Immature natural killer cell (primary cell): ENCODE measurements at regions not wholly inside any gene's neighbourhood (a gene's known extent, or its start where the extent isn't known, plus 50 kb on each side); places are given as distances from the start of the nearest gene placed in this dataset.
"Not testable (repeated sequence)": the region's sequence is repeated elsewhere in the genome, so short reads cannot be mapped to it uniquely, and the experiment has no call there.

Experiments used
- DNase-seq, 3 donors: peaks; one replicate each; pipeline ENCODE4 v3.0.0; 2022; ENCODE audit warnings: mixed read lengths in 1 of 3
- H3K27ac Mint-ChIP-seq, 6 donors: one replicate each; pipeline ENCODE4 v1.8.0; 2020; ENCODE audit warnings: mixed read lengths in 6 of 6, mild to moderate bottlenecking in 5 of 6, inconsistent platforms in 4 of 6, moderate library complexity in 3 of 6
- H3K27me3 Mint-ChIP-seq, 3 donors: one replicate each; pipeline ENCODE4 v1.8.0; 2020 to 2021; ENCODE audit warnings: low read depth in 3 of 3, mild to moderate bottlenecking in 3 of 3, mixed read lengths in 3 of 3, moderate library complexity in 3 of 3, inconsistent platforms in 1 of 3
- H3K36me3 Mint-ChIP-seq, 3 donors: one replicate each; pipeline ENCODE4 v1.8.0; 2020; ENCODE audit warnings: mixed read lengths in 3 of 3, inconsistent platforms in 2 of 3, mild to moderate bottlenecking in 2 of 3
- H3K4me1 Mint-ChIP-seq, 2 donors: one replicate each; pipeline ENCODE4 v1.8.0; 2020; ENCODE audit warnings: inconsistent platforms in 2 of 2, mild to moderate bottlenecking in 2 of 2, mixed read lengths in 2 of 2, moderate library complexity in 1 of 2
- H3K4me3 Mint-ChIP-seq, 5 donors: one replicate each; pipeline ENCODE4 v1.8.0; 2020; ENCODE audit warnings: mild to moderate bottlenecking in 5 of 5, mixed read lengths in 5 of 5, inconsistent platforms in 3 of 5, moderate library complexity in 3 of 5
- H3K9me3 Mint-ChIP-seq, 6 donors: one replicate each; pipeline ENCODE4 v1.8.0; 2020; ENCODE audit warnings: mild to moderate bottlenecking in 6 of 6, mixed read lengths in 6 of 6, inconsistent platforms in 4 of 6, moderate library complexity in 3 of 6

GRCh38 chrX:113793563-113793962 is 790.3 kb upstream of the HTR2C start:
- Mint-ChIP-seq H3K9me3 (peaks cover 0 to 3% (median under 1%) of the 10 kb centered on the region in 6 donors), H3K27me3 (peaks cover 0 to 5% (median 2%) of the 10 kb centered on the region in 3 donors)
- no peak for DNase-seq

GRCh38 chrX:113790987-113791386 is 792.9 kb upstream of the HTR2C start:
- H3K9me3 Mint-ChIP-seq, result peaks cover 0 to 3% (median under 1%) of the 10 kb centered on the region in 6 donors
- no peak overlapping the region for H3K27ac Mint-ChIP-seq
- DNase-seq, result no peak
- H3K4me3 Mint-ChIP-seq, result no peak overlapping the region
- H3K27me3 Mint-ChIP-seq, result peaks cover 0 to 3% (median 2%) of the 10 kb centered on the region in 3 donors
- no peaks in the 10 kb centered on the region for H3K36me3 Mint-ChIP-seq
- H3K4me1 Mint-ChIP-seq, result no peaks in the 10 kb centered on the region

More at GRCh38 chrX:113793563-113793962, 790.3 kb upstream of the HTR2C start:
- H3K4me1 Mint-ChIP-seq, result no peaks in the 10 kb centered on the region
- H3K27ac Mint-ChIP-seq, result no peak overlapping the region
- H3K36me3 Mint-ChIP-seq, result no peaks in the 10 kb centered on the region
- H3K4me3 Mint-ChIP-seq, result no peak overlapping the region

GRCh38 chrX:113784754-113785153 is 799.1 kb upstream of the HTR2C start:
- not testable (repeated sequence) for H3K36me3 Mint-ChIP-seq, H3K27ac Mint-ChIP-seq, DNase-seq, H3K4me1 Mint-ChIP-seq, H3K9me3 Mint-ChIP-seq, H3K27me3 Mint-ChIP-seq, H3K4me3 Mint-ChIP-seq

- H3K4me3 Mint-ChIP-seq, result no peak overlapping the region
- no peak overlapping the region for H3K27ac Mint-ChIP-seq
- H3K9me3 Mint-ChIP-seq, result peaks cover 0 to 7% (median 0%) of the 10 kb centered on the region in 6 donors
- no peaks in the 10 kb centered on the region for H3K36me3 Mint-ChIP-seq
- no peak for DNase-seq
- no peaks in the 10 kb centered on the region for H3K4me1 Mint-ChIP-seq
- peaks cover 0 to 3% (median 3%) of the 10 kb centered on the region in 3 donors for H3K27me3 Mint-ChIP-seq
Measured at GRCh38 chrX:113770806-113771205, 813.1 kb upstream of the HTR2C start.

GRCh38 chrX:113770071-113770470 is 813.8 kb upstream of the HTR2C start:
- no peak for DNase-seq
- H3K4me3 Mint-ChIP-seq, result no peak overlapping the region
- H3K4me1 Mint-ChIP-seq, result no peaks in the 10 kb centered on the region
- H3K9me3 Mint-ChIP-seq, result peaks cover 0 to 7% (median 0%) of the 10 kb centered on the region in 6 donors
- no peak overlapping the region for H3K27ac Mint-ChIP-seq
- peaks cover 0 to 3% (median 3%) of the 10 kb centered on the region in 3 donors for H3K27me3 Mint-ChIP-seq
- no peaks in the 10 kb centered on the region for H3K36me3 Mint-ChIP-seq

- no peak overlapping the region for H3K4me3 Mint-ChIP-seq
- no peaks in the 10 kb centered on the region for H3K36me3 Mint-ChIP-seq
- H3K9me3 Mint-ChIP-seq, result peaks cover 0 to 2% (median 0%) of the 10 kb centered on the region in 6 donors
- no peak for DNase-seq
- H3K4me1 Mint-ChIP-seq, result no peaks in the 10 kb centered on the region
- H3K27me3 Mint-ChIP-seq, result peaks cover 0 to 5% (median 2%) of the 10 kb centered on the region in 3 donors
- H3K27ac Mint-ChIP-seq, result no peak overlapping the region
Measured at GRCh38 chrX:113759422-113759821, 824.5 kb upstream of the HTR2C start.

- Mint-ChIP-seq H3K36me3 (no peaks in the 10 kb centered on the region), H3K9me3 (peaks cover 0 to 1% (median 0%) of the 10 kb centered on the region in 6 donors), H3K4me1 (no peaks in the 10 kb centered on the region), H3K27ac (no peak overlapping the region), H3K4me3 (no peak overlapping the region), H3K27me3 (peaks cover 0 to 2% (median 0%) of the 10 kb centered on the region in 3 donors)
- no peak for DNase-seq
Measured at GRCh38 chrX:113747274-113747973, 836.5 kb upstream of the HTR2C start.

GRCh38 chrX:113743069-113743468 is 840.8 kb upstream of the HTR2C start:
- Mint-ChIP-seq H3K36me3 (no peaks in the 10 kb centered on the region), H3K4me3 (no peak overlapping the region), H3K9me3 (no peaks in the 10 kb centered on the region), H3K4me1 (no peaks in the 10 kb centered on the region), H3K27ac (no peak overlapping the region), H3K27me3 (peaks cover 0 to 2% (median 1%) of the 10 kb centered on the region in 3 donors)
- DNase-seq, result no peak

- DNase-seq, result no peak
- H3K4me3 Mint-ChIP-seq, result no peak overlapping the region
- peaks cover 0 to 2% (median 2%) of the 10 kb centered on the region in 3 donors for H3K27me3 Mint-ChIP-seq
- H3K9me3 Mint-ChIP-seq, result peaks cover 0 to 2% (median 0%) of the 10 kb centered on the region in 6 donors
- H3K36me3 Mint-ChIP-seq, result no peaks in the 10 kb centered on the region
- no peak overlapping the region for H3K27ac Mint-ChIP-seq
- no peaks in the 10 kb centered on the region for H3K4me1 Mint-ChIP-seq
Measured at GRCh38 chrX:113741744-113742143, 842.1 kb upstream of the HTR2C start.

- no peak for DNase-seq
- Mint-ChIP-seq H3K4me3 (no peak overlapping the region), H3K36me3 (no peaks in the 10 kb centered on the region), H3K9me3 (peaks cover 0 to 8% (median 0%) of the 10 kb centered on the region in 6 donors), H3K27me3 (peaks cover 0 to 2% (median 2%) of the 10 kb centered on the region in 3 donors), H3K27ac (no peak overlapping the region), H3K4me1 (no peaks in the 10 kb centered on the region)
Measured at GRCh38 chrX:113728937-113729336, 854.9 kb upstream of the HTR2C start.

GRCh38 chrX:113726898-113727297 is 857.0 kb upstream of the HTR2C start:
- H3K27ac Mint-ChIP-seq, result no peak overlapping the region
- no peaks in the 10 kb centered on the region for H3K36me3 Mint-ChIP-seq
- peaks cover 0 to 7% (median 0%) of the 10 kb centered on the region in 6 donors for H3K9me3 Mint-ChIP-seq
- no peak overlapping the region for H3K4me3 Mint-ChIP-seq
- H3K4me1 Mint-ChIP-seq, result no peaks in the 10 kb centered on the region
- DNase-seq, result no peak
- peaks cover 0 to 1% (median 0%) of the 10 kb centered on the region in 3 donors for H3K27me3 Mint-ChIP-seq

GRCh38 chrX:113726466-113726865 is 857.4 kb upstream of the HTR2C start:
- DNase-seq, result no peak
- Mint-ChIP-seq H3K9me3 (peaks cover 0 to 6% (median 0%) of the 10 kb centered on the region in 6 donors), H3K27me3 (no peaks in the 10 kb centered on the region), H3K4me3 (no peak overlapping the region), H3K4me1 (no peaks in the 10 kb centered on the region), H3K27ac (no peak overlapping the region), H3K36me3 (no peaks in the 10 kb centered on the region)

- Mint-ChIP-seq H3K27ac (no peak overlapping the region), H3K36me3 (no peaks in the 10 kb centered on the region), H3K4me3 (no peak overlapping the region), H3K9me3 (peaks cover 0 to 2% (median 0%) of the 10 kb centered on the region in 6 donors), H3K27me3 (no peaks in the 10 kb centered on the region), H3K4me1 (no peaks in the 10 kb centered on the region)
- DNase-seq, result no peak
Measured at GRCh38 chrX:113726009-113726408, 857.9 kb upstream of the HTR2C start.

GRCh38 chrX:113699939-113700338 is 859.3 kb upstream of the AMOT start:
- Mint-ChIP-seq H3K27ac (no peak overlapping the region), H3K4me3 (no peak overlapping the region), H3K27me3 (peaks cover 0 to 1% (median 0%) of the 10 kb centered on the region in 3 donors), H3K9me3 (peaks cover 0 to 20% (median 5%) of the 10 kb centered on the region in 6 donors), H3K36me3 (no peaks in the 10 kb centered on the region), H3K4me1 (no peaks in the 10 kb centered on the region)
- no peak for DNase-seq

- no peak overlapping the region for H3K27ac Mint-ChIP-seq
- no peak overlapping the region for H3K4me3 Mint-ChIP-seq
- H3K9me3 Mint-ChIP-seq, result peaks cover 0 to 3% (median 0%) of the 10 kb centered on the region in 6 donors
- DNase-seq, result no peak
- H3K36me3 Mint-ChIP-seq, result no peaks in the 10 kb centered on the region
- H3K27me3 Mint-ChIP-seq, result peaks cover 0 to 11% (median 2%) of the 10 kb centered on the region in 3 donors
- H3K4me1 Mint-ChIP-seq, result no peaks in the 10 kb centered on the region
Measured at GRCh38 chrX:113675278-113675677, 834.6 kb upstream of the AMOT start.
